ENCODE measurements at regions not wholly inside any gene's neighbourhood (a gene's known extent, or its start where the extent isn't known, plus 50 kb on each side); places are given as distances from the start of the nearest gene placed in this dataset.

- CTCF ChIA-PET = no interaction called here
Measured at GRCh38 chr13:22232186-22232585, 561.3 kb downstream of the FGF9 start.

More at GRCh38 chr13:22232186-22232585, 561.3 kb downstream of the FGF9 start:
- H3K9me3 ChIP-seq (replicated peaks; ENCODE audit: control insufficient read depth, insufficient read depth, low read length) = peaks cover 12% of the 10 kb centered on the region
- no peaks in the 10 kb centered on the region for H3K4me1 ChIP-seq (ENCODE audit: control insufficient read depth, extremely low read depth, insufficient read depth, low read length)
- BruUV-seq (replicated peaks) = no TSS peak
- POLR2A ChIA-PET = no interaction called here
- FAIRE-seq (no peak), DNase-seq (ENCODE audit: low read depth, low spot score) (no peak)
- H3K4me2 ChIP-seq (ENCODE audit: insufficient read depth, low read length) = no peak overlapping the region
- intact Hi-C loops (cut with micrococcal nuclease) = loop anchor here (10.0 kb wide), 1 partner anchor 1287 kb away; no protein-coding TSS in a partner anchor
- H3K27me3 ChIP-seq (ENCODE audit: control insufficient read depth in 2 of 2, insufficient read depth in 2 of 2, low read length in 2 of 2) = no peaks in the 10 kb centered on the region
- H4K20me1 ChIP-seq (replicated peaks; ENCODE audit: control insufficient read depth, extremely low read depth, insufficient read depth, low read length) = no peaks in the 10 kb centered on the region
- no peak overlapping the region for H2AFZ ChIP-seq (ENCODE audit: low read depth, low read length)
- TF ChIP-seq, protein P1, sequence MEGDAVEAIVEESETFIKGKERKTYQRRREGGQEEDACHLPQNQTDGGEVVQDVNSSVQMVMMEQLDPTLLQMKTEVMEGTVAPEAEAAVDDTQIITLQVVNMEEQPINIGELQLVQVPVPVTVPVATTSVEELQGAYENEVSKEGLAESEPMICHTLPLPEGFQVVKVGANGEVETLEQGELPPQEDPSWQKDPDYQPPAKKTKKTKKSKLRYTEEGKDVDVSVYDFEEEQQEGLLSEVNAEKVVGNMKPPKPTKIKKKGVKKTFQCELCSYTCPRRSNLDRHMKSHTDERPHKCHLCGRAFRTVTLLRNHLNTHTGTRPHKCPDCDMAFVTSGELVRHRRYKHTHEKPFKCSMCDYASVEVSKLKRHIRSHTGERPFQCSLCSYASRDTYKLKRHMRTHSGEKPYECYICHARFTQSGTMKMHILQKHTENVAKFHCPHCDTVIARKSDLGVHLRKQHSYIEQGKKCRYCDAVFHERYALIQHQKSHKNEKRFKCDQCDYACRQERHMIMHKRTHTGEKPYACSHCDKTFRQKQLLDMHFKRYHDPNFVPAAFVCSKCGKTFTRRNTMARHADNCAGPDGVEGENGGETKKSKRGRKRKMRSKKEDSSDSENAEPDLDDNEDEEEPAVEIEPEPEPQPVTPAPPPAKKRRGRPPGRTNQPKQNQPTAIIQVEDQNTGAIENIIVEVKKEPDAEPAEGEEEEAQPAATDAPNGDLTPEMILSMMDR (IDR thresholded peaks at IDR 0.05; ENCODE audit: extremely low read depth in 1 of 2, insufficient read depth in 1 of 2, low read depth in 1 of 2, low read length in 2 of 2) = no peak
- TF ChIP-seq POLR2AphosphoS5 (IDR thresholded peaks at IDR 0.05; ENCODE audit: insufficient read depth, low read depth, low read length) (no peak), GATA2 (IDR thresholded peaks at IDR 0.05; ENCODE audit: insufficient read depth, insufficient read length, low read depth, low read length) (no peak), POLR2A (IDR thresholded peaks at IDR 0.05; ENCODE audit: low read depth, low read length) (no peak), FOS (IDR thresholded peaks at IDR 0.05; ENCODE audit: borderline replicate concordance, insufficient read depth, low read length) (no peak), JUN (IDR thresholded peaks at IDR 0.05; ENCODE audit: borderline replicate concordance, insufficient read depth, insufficient read length, low read depth) (no peak), MYC (IDR thresholded peaks at IDR 0.05; ENCODE audit: low read depth, low read length) (no peak), EZH2 (IDR thresholded peaks at IDR 0.05; ENCODE audit: borderline replicate concordance, low read depth, low read length, severe bottlenecking) (no peak)
- TF ChIP-seq, protein P2, sequence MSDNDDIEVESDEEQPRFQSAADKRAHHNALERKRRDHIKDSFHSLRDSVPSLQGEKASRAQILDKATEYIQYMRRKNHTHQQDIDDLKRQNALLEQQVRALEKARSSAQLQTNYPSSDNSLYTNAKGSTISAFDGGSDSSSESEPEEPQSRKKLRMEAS (IDR thresholded peaks at IDR 0.05; ENCODE audit: insufficient read depth, insufficient read length) = no peak
- no peaks in the 10 kb centered on the region for H3K36me3 ChIP-seq (ENCODE audit: control insufficient read depth in 2 of 2, extremely low read depth in 1 of 2, insufficient read depth in 2 of 2, low read length in 2 of 2)
- H3K4me3 ChIP-seq (replicated peaks in 1 of 3; ENCODE audit: insufficient read depth in 1 of 3, low read depth in 1 of 3, low read length in 3 of 3) = no peak overlapping the region
- no peak overlapping the region for H3K27ac ChIP-seq (ENCODE audit: insufficient read depth, low read depth, low read length)
- no peaks in the 10 kb centered on the region for H3K9me1 ChIP-seq (replicated peaks; ENCODE audit: control insufficient read depth, extremely low read depth, insufficient read depth, low read length)
- no peak overlapping the region for H3K9ac ChIP-seq (replicated peaks; ENCODE audit: extremely low read depth, insufficient read depth, low read length)
- H3K79me2 ChIP-seq (ENCODE audit: control insufficient read depth, insufficient read depth, low read length) = no peaks in the 10 kb centered on the region
- dilution Hi-C loops (cut with MboI; ENCODE audit: extremely low pct_ligation_motif_present, low sequenced_read_pairs) = no loop called here

Data from endothelial cell of umbilical vein (primary cell).